ENCODE measurements at regions not wholly inside any gene's neighbourhood (a gene's known extent, or its start where the extent isn't known, plus 50 kb on each side); places are given as distances from the start of the nearest gene placed in this dataset.

- H3K36me3 ChIP-seq (ENCODE audit: control insufficient read depth, insufficient read depth, low read length): no peaks in the 10 kb centered on the region
- BruUV-seq (replicated peaks): no TSS peak
- no peak for ATAC-seq
- intact Hi-C loops (cut with micrococcal nuclease; ENCODE audit: unreplicated experiment) (no loop called here), in situ Hi-C loops (cut with HindIII; ENCODE audit: low pct_unique_long_range_greater_than_20kb, low sequenced_read_pairs) (no loop called here)
- TF ChIP-seq CTCF (IDR thresholded peaks at IDR 0.05): no peak
- TF ChIP-seq TCF7L2 (IDR thresholded peaks at IDR 0.05; ENCODE audit: low read depth, low read length): no peak
- no peak for TF ChIP-seq REST (IDR thresholded peaks at IDR 0.05; ENCODE audit: insufficient read depth in 1 of 2, low read depth in 2 of 2, low read length in 1 of 2)
- TF ChIP-seq POLR2AphosphoS5 (IDR thresholded peaks at IDR 0.05; ENCODE audit: low read depth, low read length): no peak
- no peak for TF ChIP-seq SIN3A (IDR thresholded peaks at IDR 0.05; ENCODE audit: borderline replicate concordance, insufficient read depth, low read depth, low read length)
- ChIA-PET CTCF (no interaction called here), POLR2A (no interaction called here)
- H3K4me3 ChIP-seq (ENCODE audit: low read depth in 2 of 2, low read length in 2 of 2): no peak overlapping the region
- no peak overlapping the region for H3K27ac ChIP-seq (ENCODE audit: low read length)
- no peaks in the 10 kb centered on the region for H3K27me3 ChIP-seq (ENCODE audit: control insufficient read depth, insufficient read depth, low read length)
- H3K4me1 ChIP-seq (ENCODE audit: control insufficient read depth, insufficient read depth, low read length): no peaks in the 10 kb centered on the region
- H3K9me3 ChIP-seq (ENCODE audit: control insufficient read depth, insufficient read depth, low read depth, low read length): no peaks in the 10 kb centered on the region
- no peak for DNase-seq (ENCODE audit: low read depth, low spot score)
Measured at GRCh38 chr5:155290937-155291336, 277.4 kb downstream of the KIF4B start.

GRCh38 chr5:155293605-155294178 is 280.1 kb downstream of the KIF4B start:
- intact Hi-C loops (cut with micrococcal nuclease; ENCODE audit: unreplicated experiment): no loop called here
- CTCF ChIA-PET: no interaction called here
- POLR2A ChIA-PET: no interaction called here

More at GRCh38 chr5:155293605-155294178, 280.1 kb downstream of the KIF4B start:
- H3K36me3 ChIP-seq (ENCODE audit: control insufficient read depth, insufficient read depth, low read length): no peaks in the 10 kb centered on the region
- no peak for TF ChIP-seq CTCF (IDR thresholded peaks at IDR 0.05)
- TF ChIP-seq TCF7L2 (IDR thresholded peaks at IDR 0.05; ENCODE audit: low read depth, low read length): no peak
- TF ChIP-seq POLR2AphosphoS5 (IDR thresholded peaks at IDR 0.05; ENCODE audit: low read depth, low read length): no peak
- no peak for TF ChIP-seq SIN3A (IDR thresholded peaks at IDR 0.05; ENCODE audit: borderline replicate concordance, insufficient read depth, low read depth, low read length)
- no peak for TF ChIP-seq REST (IDR thresholded peaks at IDR 0.05; ENCODE audit: insufficient read depth in 1 of 2, low read depth in 2 of 2, low read length in 1 of 2)
- no peak overlapping the region for H3K27ac ChIP-seq (ENCODE audit: low read length)
- ATAC-seq (no peak), DNase-seq (ENCODE audit: low read depth, low spot score) (no peak)
- no peaks in the 10 kb centered on the region for H3K9me3 ChIP-seq (ENCODE audit: control insufficient read depth, insufficient read depth, low read depth, low read length)
- BruUV-seq (replicated peaks): no TSS peak
- H3K27me3 ChIP-seq (ENCODE audit: control insufficient read depth, insufficient read depth, low read length): no peaks in the 10 kb centered on the region
- in situ Hi-C loops (cut with HindIII; ENCODE audit: low pct_unique_long_range_greater_than_20kb, low sequenced_read_pairs): no loop called here
- no peak overlapping the region for H3K4me3 ChIP-seq (ENCODE audit: low read depth in 2 of 2, low read length in 2 of 2)
- no peaks in the 10 kb centered on the region for H3K4me1 ChIP-seq (ENCODE audit: control insufficient read depth, insufficient read depth, low read length)
